GM10266 (cell line): ENCODE measurements at regions not wholly inside any gene's neighbourhood (a gene's known extent, or its start where the extent isn't known, plus 50 kb on each side); places are given as distances from the start of the nearest gene placed in this dataset.

ENCODE experiments used
- DNase-seq: peaks from one replicate; pipeline ENCODE4 v3.0.0; 2012; ENCODE audit errors: extremely low spot score
- CTCF ChIP-seq: IDR thresholded peaks from 2 replicates; pipeline ENCODE4 v1.5.1; 2012; ENCODE audit warnings: mild to moderate bottlenecking, low read depth; ENCODE audit not compliant: control insufficient read depth, insufficient read depth; ENCODE audit errors: missing control alignments

DNA sequence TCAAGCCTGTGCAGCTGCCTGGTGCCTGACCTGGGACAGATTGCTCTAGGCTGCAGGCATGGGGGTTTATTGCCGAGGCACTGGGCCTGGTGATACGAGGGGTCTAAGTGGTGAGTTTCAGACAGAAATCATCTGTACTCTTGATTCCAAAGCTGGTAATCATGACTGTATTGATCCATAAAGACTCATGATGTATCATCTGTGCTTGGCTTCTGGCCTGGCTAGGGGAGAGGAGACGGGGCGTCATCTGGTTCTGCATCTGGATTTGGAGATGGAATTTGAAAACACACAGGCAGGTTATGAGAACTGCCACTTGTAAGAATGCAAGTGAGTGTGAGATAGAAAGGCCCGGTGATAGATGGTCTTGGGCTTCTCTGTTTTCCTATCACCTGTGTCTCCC is 337.4 kb upstream of the C2CD4B start:
- no peak for TF ChIP-seq CTCF

DNA sequence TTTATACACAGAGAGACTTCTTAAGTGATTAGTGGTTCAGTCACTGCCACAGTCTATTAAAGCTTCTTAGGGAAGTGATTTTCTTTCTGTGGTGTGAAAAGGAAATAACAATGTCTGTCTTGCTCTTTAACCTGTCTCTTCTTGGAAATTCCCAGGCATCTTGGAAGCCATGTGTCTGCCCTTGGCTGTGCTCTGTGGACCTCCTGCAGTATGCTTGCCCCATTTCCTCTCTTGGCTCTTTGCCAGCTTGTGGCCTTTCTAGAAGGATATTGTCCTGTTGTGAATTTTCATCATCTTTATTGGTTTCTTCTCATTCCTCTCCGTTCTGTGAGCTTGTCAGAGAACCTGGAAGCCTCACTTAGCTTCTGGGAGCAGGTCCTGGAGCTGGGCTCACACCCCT is 338.4 kb upstream of the C2CD4B start:
- no peak for DNase-seq
- no peak for TF ChIP-seq CTCF

More for the DNA sequence above, 337.4 kb upstream of the C2CD4B start:
- no peak for DNase-seq

DNA sequence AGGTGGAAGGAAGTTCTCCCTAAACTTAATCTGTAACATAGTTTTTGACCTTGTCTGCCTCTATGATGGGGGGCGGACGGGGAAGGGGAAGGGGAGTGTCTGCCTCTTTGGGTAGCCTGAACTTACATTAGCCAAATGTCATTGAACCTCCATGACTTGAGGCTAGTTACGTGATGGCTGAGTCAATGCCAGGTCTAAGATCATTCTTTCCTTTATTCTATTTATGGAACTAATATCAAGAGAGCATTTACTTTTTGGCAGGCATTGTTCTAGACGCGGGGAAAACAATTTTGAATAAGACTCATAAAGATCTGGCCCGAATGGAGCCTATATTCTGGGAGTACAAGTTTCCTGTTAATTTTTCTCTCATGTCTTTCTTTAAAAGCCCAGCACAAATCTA is 340.7 kb upstream of the C2CD4B start:
- no peak for TF ChIP-seq CTCF
- DNase-seq, result no peak

GRCh38 chr15:62506217-62506805 is 341.2 kb upstream of the C2CD4B start:
- TF ChIP-seq CTCF, result no peak
- DNase-seq, result no peak

- DNase-seq, result no peak
- TF ChIP-seq CTCF, result no peak
Observed at GRCh38 chr15:62509395-62509958, 344.4 kb upstream of the C2CD4B start.

DNA sequence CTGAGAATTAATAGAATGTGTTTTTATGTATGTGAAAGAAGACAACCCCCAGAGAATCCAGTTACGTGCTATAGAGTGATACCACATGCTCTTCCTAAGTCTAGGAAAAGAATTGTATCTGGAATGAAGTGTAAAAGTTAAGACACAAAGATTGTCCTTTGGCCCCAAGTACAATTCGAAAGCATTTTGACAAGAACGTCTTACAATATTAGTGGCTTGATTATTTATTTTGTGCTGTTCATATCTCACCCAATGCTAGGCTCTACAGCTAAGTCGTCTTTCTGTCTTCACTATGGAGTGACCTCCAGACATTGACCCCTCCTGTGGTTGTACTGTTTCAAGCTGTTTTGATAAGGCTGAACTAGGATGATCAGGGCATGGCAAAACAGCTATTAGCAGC is 345.7 kb upstream of the C2CD4B start:
- no peak for TF ChIP-seq CTCF
- DNase-seq, result no peak

- no peak for TF ChIP-seq CTCF
Observed at GRCh38 chr15:62512904-62513303, 347.8 kb upstream of the C2CD4B start.

More at GRCh38 chr15:62512904-62513303, 347.8 kb upstream of the C2CD4B start:
- DNase-seq, result no peak
